ENCODE measurements at regions not wholly inside any gene's neighbourhood (a gene's known extent, or its start where the extent isn't known, plus 50 kb on each side); places are given as distances from the start of the nearest gene placed in this dataset.

- H3K9me3 ChIP-seq (ENCODE audit: insufficient read depth, low read depth, low read length): no peaks in the 10 kb centered on the region
- peaks cover 14% of the 10 kb centered on the region for H3K27me3 Mint-ChIP-seq (ENCODE audit: low read depth, unreplicated experiment)
- H3K27ac Mint-ChIP-seq (ENCODE audit: unreplicated experiment): no peak overlapping the region
- H4K20me1 ChIP-seq (ENCODE audit: insufficient read depth, low read length): no peaks in the 10 kb centered on the region
- TF ChIP-seq CTCF (IDR thresholded peaks at IDR 0.05; ENCODE audit: insufficient read depth, low read depth, low read length) (no peak), EZH2 (IDR thresholded peaks at IDR 0.05; ENCODE audit: insufficient read depth, low read length) (no peak)
- H3K27me3 ChIP-seq (ENCODE audit: insufficient read depth, low read length): peaks cover 2% of the 10 kb centered on the region
- DNase-seq (ENCODE audit: low read depth) (no peak), FAIRE-seq (no peak)
- H3K4me2 ChIP-seq (ENCODE audit: low read length): no peak overlapping the region
- no peaks in the 10 kb centered on the region for H3K9me3 Mint-ChIP-seq (ENCODE audit: unreplicated experiment)
- H3K4me3 Mint-ChIP-seq (ENCODE audit: unreplicated experiment): no peak overlapping the region
- H3K36me3 ChIP-seq (ENCODE audit: insufficient read depth, low read length): no peaks in the 10 kb centered on the region
- H3K79me2 ChIP-seq (ENCODE audit: insufficient read depth, low read length): no peaks in the 10 kb centered on the region
- no peak overlapping the region for H3K4me3 ChIP-seq (ENCODE audit: insufficient read depth, low read depth, low read length)
- no peak overlapping the region for H3K27ac ChIP-seq (ENCODE audit: low read depth, low read length)
- no peak overlapping the region for H2AFZ ChIP-seq (ENCODE audit: low read depth, low read length)
- no peak overlapping the region for H3K9ac ChIP-seq (ENCODE audit: low read length)
- H3K4me1 Mint-ChIP-seq (ENCODE audit: low read depth, unreplicated experiment): peaks cover 21% of the 10 kb centered on the region
- H3K36me3 Mint-ChIP-seq (ENCODE audit: low read depth, unreplicated experiment): no peaks in the 10 kb centered on the region
- peaks cover 16% of the 10 kb centered on the region for H3K4me1 ChIP-seq (ENCODE audit: insufficient read depth, low read length)
Observed at GRCh38 chr3:23748398-23749110, 57.2 kb upstream of the UBE2E1 start.

DNA sequence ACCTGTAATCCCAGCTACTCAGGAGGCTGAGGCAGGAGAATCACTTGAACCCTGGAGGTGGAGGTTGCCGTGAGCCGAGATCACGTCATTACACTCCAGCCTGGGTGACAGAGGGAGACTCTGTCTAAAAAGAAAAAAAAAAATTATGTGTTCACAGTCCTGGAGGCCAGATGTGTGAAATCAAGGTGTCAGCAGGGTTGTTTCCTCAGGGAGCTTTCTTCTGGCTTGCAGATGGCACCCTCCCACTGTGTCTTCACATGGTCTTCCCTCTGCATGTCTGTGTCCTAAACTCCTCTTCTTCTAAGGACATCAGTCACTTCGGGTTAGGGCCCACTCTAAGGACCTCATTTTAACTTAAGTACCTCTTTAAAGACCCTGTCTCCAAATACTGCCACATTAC is 56.1 kb upstream of the UBE2E1 start:
- no peak overlapping the region for H3K9ac ChIP-seq (ENCODE audit: low read length)
- no peak overlapping the region for H3K4me2 ChIP-seq (ENCODE audit: low read length)
- no peak for TF ChIP-seq CTCF (IDR thresholded peaks at IDR 0.05; ENCODE audit: insufficient read depth, low read depth, low read length)
- TF ChIP-seq EZH2 (IDR thresholded peaks at IDR 0.05; ENCODE audit: insufficient read depth, low read length): no peak
- no peaks in the 10 kb centered on the region for H3K36me3 ChIP-seq (ENCODE audit: insufficient read depth, low read length)
- H3K27me3 Mint-ChIP-seq (ENCODE audit: low read depth, unreplicated experiment): peaks cover 6% of the 10 kb centered on the region
- no peak for FAIRE-seq
- H3K4me3 Mint-ChIP-seq (ENCODE audit: unreplicated experiment): no peak overlapping the region
- H3K27ac Mint-ChIP-seq (ENCODE audit: unreplicated experiment): no peak overlapping the region
- H3K4me1 ChIP-seq (ENCODE audit: insufficient read depth, low read length): peaks cover 16% of the 10 kb centered on the region
- no peaks in the 10 kb centered on the region for H3K27me3 ChIP-seq (ENCODE audit: insufficient read depth, low read length)
- no peaks in the 10 kb centered on the region for H3K9me3 ChIP-seq (ENCODE audit: insufficient read depth, low read depth, low read length)
- peaks cover 21% of the 10 kb centered on the region for H3K4me1 Mint-ChIP-seq (ENCODE audit: low read depth, unreplicated experiment)
- H3K79me2 ChIP-seq (ENCODE audit: insufficient read depth, low read length): no peaks in the 10 kb centered on the region
- no peak overlapping the region for H2AFZ ChIP-seq (ENCODE audit: low read depth, low read length)
- no peak overlapping the region for H3K27ac ChIP-seq (ENCODE audit: low read depth, low read length)
- no peak overlapping the region for H3K4me3 ChIP-seq (ENCODE audit: insufficient read depth, low read depth, low read length)
- DNase-seq (ENCODE audit: low read depth): no peak
- no peaks in the 10 kb centered on the region for H4K20me1 ChIP-seq (ENCODE audit: insufficient read depth, low read length)
- H3K9me3 Mint-ChIP-seq (ENCODE audit: unreplicated experiment): no peaks in the 10 kb centered on the region
- no peaks in the 10 kb centered on the region for H3K36me3 Mint-ChIP-seq (ENCODE audit: low read depth, unreplicated experiment)

GRCh38 chr3:23750573-23751210 is 55.1 kb upstream of the UBE2E1 start:
- H3K27me3 ChIP-seq (ENCODE audit: insufficient read depth, low read length): no peaks in the 10 kb centered on the region
- H3K4me3 ChIP-seq (ENCODE audit: insufficient read depth, low read depth, low read length): no peak overlapping the region
- H3K4me1 Mint-ChIP-seq (ENCODE audit: low read depth, unreplicated experiment): peaks cover 21% of the 10 kb centered on the region
- TF ChIP-seq EZH2 (IDR thresholded peaks at IDR 0.05; ENCODE audit: insufficient read depth, low read length) (no peak), CTCF (IDR thresholded peaks at IDR 0.05; ENCODE audit: insufficient read depth, low read depth, low read length) (no peak)
- no peaks in the 10 kb centered on the region for H3K9me3 Mint-ChIP-seq (ENCODE audit: unreplicated experiment)
- no peaks in the 10 kb centered on the region for H4K20me1 ChIP-seq (ENCODE audit: insufficient read depth, low read length)
- no peak overlapping the region for H3K9ac ChIP-seq (ENCODE audit: low read length)
- peaks cover 16% of the 10 kb centered on the region for H3K4me1 ChIP-seq (ENCODE audit: insufficient read depth, low read length)
- H3K4me2 ChIP-seq (ENCODE audit: low read length): peak overlapping the region; percentile 36
- H2AFZ ChIP-seq (ENCODE audit: low read depth, low read length): peak overlapping the region; percentile 52
- no peak for DNase-seq (ENCODE audit: low read depth)
- H3K79me2 ChIP-seq (ENCODE audit: insufficient read depth, low read length): no peaks in the 10 kb centered on the region
- H3K27me3 Mint-ChIP-seq (ENCODE audit: low read depth, unreplicated experiment): peaks cover 3% of the 10 kb centered on the region
- H3K36me3 ChIP-seq (ENCODE audit: insufficient read depth, low read length): no peaks in the 10 kb centered on the region
- no peaks in the 10 kb centered on the region for H3K9me3 ChIP-seq (ENCODE audit: insufficient read depth, low read depth, low read length)
- FAIRE-seq: no peak
- H3K4me3 Mint-ChIP-seq (ENCODE audit: unreplicated experiment): peak overlapping the region; percentile 41
- no peak overlapping the region for H3K27ac ChIP-seq (ENCODE audit: low read depth, low read length)
- H3K36me3 Mint-ChIP-seq (ENCODE audit: low read depth, unreplicated experiment): no peaks in the 10 kb centered on the region
- H3K27ac Mint-ChIP-seq (ENCODE audit: unreplicated experiment): peak overlapping the region; percentile 42
